GM23338 (cell line): ENCODE measurements at regions not wholly inside any gene's neighbourhood (a gene's known extent, or its start where the extent isn't known, plus 50 kb on each side); places are given as distances from the start of the nearest gene placed in this dataset.

Source experiments
- EZH2 ChIP-seq: fragments of 200-600 bp; sonication (generic); IDR thresholded peaks from one replicate; pipeline ENCODE4 v1.8.0; 2017; ENCODE audit warnings: antibody characterized with exemption, mild to moderate bottlenecking, low read depth; ENCODE audit not compliant: unreplicated experiment
- EZH2phosphoT487 ChIP-seq: fragments of 200-600 bp; sonication (generic); IDR thresholded peaks from one replicate; pipeline ENCODE4 v1.8.1; 2018; ENCODE audit warnings: antibody characterized with exemption; ENCODE audit not compliant: unreplicated experiment
- NANOG ChIP-seq: IDR thresholded peaks from 2 replicates; pipeline ENCODE4 v1.6.1; 2016; ENCODE audit warnings: antibody characterized with exemption, borderline replicate concordance
- TF ChIP-seq, protein P1 (sequence below), 2 experiments: fragments of 200-600 bp in 1 of 2; sonication (generic) in 1 of 2; conservative IDR thresholded peaks; 2 replicates each; pipeline versions ENCODE4 v1.5.1 to v1.6.1; 2016 to 2017; ENCODE audit warnings: antibody characterized with exemption in 2 of 2, low read depth in 2 of 2, mild to moderate bottlenecking in 2 of 2, moderate library complexity in 1 of 2

DNA sequence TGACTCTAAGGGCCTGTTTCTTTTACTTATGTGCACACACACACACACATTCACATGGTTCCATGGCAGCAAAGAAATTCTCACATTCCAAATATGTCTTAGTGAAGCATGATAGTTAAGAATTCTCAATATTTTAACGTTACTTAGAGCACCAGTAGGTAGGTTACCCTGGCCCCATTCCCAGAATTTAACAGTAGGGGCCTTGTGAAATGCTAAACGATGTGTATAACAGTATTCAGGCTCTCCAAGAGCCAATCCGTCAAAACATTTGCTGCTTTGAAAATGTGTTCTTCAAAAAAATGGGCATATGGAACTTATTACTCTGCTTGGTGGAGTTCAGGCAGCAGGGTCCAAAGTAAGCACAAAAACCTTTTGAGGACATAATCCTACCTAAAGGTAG lies 93.7 kb upstream of the DAB2 start:
- TF ChIP-seq, protein P1, sequence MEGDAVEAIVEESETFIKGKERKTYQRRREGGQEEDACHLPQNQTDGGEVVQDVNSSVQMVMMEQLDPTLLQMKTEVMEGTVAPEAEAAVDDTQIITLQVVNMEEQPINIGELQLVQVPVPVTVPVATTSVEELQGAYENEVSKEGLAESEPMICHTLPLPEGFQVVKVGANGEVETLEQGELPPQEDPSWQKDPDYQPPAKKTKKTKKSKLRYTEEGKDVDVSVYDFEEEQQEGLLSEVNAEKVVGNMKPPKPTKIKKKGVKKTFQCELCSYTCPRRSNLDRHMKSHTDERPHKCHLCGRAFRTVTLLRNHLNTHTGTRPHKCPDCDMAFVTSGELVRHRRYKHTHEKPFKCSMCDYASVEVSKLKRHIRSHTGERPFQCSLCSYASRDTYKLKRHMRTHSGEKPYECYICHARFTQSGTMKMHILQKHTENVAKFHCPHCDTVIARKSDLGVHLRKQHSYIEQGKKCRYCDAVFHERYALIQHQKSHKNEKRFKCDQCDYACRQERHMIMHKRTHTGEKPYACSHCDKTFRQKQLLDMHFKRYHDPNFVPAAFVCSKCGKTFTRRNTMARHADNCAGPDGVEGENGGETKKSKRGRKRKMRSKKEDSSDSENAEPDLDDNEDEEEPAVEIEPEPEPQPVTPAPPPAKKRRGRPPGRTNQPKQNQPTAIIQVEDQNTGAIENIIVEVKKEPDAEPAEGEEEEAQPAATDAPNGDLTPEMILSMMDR (conservative IDR thresholded peaks at IDR 0.05; ENCODE audit: low read depth in 2 of 2), result no peak
- no peak for TF ChIP-seq EZH2
- TF ChIP-seq EZH2phosphoT487, result no peak
- TF ChIP-seq NANOG, result no peak
